ENCODE measurements at regions not wholly inside any gene's neighbourhood (a gene's known extent, or its start where the extent isn't known, plus 50 kb on each side); places are given as distances from the start of the nearest gene placed in this dataset.
"Not testable (repeated sequence)": the region's sequence is repeated elsewhere in the genome, so short reads cannot be mapped to it uniquely, and the experiment has no call there.

DNA sequence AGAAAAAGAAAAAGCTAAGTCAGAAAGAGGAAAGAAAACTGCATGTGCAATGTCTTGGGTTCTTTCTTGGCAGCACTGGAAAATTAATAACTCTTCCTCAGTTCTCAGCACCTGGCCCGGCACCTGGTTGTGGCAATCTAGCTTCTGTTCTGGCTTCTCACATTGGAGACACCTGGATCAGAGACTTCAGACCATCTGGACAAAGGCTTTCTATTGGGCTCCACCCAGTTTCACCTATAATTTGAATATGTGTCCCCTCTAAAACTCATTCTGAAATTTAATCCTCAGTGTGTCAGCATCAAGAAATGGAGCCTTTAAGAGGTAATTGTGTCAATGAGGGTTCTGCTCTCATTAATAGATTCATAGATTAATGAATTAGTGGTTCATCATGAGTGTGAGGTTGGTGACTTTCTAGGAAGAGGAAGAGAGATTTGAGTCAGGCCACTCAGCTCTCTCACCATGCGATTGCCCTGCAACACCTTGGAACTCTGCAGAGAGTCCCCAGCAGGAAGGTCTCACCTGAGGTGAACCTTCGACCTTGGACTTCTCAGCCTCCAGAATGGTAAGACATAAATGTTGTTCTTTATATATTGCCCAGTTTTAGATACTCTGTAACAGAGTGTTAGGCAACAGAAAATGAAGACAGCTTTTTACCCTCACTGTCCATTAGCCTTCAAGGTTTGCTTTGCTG lies 679.9 kb downstream of the NTRK3 start:
- no peak for DNase-seq

DNA sequence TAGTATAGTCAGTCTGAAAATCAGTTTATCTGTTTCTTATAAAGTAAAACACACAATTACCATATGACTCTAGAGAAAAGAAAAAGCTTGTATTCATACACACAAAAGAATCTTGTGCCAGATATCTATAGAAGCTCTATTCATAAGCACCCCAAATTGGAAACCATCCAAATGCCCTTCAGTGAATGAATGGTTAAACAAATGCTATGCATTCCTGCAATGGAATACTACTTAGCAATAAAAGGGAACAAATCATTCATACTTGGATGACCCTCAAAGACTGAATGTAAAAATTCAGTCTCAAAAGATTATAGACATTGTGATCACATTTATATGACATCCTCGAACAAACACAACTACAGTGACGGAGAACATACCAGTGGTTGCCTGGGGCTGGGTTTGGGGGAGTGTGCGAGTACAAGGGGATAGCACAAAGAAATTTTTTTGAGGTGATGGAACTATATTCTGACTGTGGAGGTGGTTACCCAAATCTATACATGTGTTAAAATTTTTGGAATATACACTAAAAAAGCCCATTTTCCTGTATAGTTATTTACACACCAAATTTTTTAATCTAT lies 680.6 kb downstream of the NTRK3 start:
- DNase-seq: no peak

DNA sequence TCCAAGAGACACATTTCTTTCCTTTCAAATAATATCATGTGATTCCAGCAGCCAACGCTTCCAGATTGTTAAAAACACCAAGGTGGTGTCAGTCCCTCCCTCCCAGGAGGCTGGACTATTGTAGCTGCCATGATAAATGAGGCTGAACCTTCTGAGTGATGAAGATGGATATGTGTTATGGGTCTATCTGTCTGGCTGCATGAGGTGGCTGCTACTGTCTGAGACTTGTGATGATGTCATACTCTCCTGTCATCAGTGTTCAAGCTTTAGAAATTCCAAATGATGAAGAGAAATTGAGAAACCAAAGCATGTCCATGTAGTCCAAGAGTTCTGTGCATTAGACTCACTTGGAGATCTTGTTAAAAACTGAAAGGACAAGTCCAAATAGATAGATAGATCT lies 683.0 kb downstream of the NTRK3 start:
- no peak for DNase-seq

DNA sequence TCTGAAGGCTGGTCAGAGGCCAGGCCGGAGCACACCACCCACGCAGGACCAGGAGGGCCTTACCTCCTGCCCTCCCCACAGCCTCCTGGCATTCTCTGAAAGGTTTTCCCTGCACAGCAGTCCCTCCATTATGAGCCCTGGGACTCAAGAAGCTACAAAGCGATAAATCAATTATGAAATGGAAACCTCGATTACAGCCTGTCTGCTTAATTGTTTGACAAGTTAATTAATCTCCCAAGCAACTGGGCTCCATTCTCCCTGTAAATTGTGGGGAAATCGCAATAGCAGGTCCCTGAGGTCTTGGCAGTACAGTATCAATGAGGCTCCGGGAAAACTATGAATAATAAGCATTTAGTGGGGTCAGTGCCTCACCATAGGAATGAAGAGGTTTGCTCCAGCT lies 683.5 kb downstream of the NTRK3 start:
- no peak for DNase-seq

DNA sequence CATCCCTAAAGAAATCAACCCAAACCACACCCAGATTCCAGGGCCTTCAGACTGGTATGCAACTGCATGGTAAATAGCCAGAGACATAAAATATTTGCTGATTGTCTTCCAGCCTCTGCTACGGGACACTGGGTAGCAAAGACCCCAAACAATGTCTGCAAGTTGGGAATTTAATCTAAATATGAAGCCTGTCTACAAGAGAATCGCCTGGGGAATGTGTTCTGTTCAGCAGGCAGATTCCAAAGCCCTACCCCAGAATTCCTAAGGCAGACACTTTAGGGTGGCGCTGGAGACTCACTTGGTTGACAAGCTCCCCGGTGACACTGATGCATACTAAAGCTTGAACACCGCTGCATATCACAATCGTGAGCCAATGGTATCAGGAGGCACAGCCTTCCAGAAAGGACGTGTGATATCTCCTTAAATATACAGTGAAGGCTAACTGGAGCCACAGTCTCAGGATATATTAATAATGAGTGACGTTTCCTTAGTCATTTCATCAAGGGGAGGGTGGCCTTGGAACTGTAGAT lies 684.1 kb downstream of the NTRK3 start:
- DNase-seq: no peak

DNA sequence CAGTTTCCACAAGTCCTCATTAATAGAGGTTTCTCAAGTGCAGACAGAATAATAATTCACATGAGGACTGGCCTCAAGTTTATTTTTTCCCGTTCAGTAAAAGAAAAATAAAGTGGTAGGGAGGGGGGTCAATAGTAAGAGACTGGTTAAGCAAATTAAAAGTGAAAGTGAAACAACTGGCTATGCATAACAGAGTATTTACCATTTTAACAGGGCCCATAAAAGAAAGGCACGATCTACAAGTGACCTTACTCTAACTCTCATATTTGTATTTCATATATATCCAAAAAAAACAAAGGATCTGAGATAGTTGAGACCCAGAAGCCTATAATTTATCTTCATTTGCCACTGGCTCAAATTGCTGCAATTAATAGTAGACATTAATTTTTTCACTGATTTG lies 686.3 kb downstream of the NTRK3 start:
- no peak for DNase-seq

DNA sequence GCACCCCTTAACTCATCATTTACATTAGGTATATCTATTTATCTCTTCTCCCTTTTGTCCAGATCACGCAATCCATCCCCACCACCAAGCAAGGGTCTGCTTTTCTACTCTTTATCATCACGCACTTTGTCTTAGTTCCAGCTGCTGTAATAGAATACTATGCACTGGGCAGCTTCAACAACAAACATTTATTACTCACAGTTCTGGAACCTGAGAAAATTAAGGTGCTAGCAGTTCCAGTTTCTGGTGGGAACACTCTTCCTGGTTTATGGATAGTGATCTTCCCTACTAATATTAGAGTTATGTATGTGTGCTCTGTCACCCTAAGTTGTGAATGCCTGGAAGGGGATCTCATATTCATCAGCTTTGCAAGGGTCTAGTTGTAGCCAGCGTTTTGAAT lies 687.0 kb downstream of the NTRK3 start:
- no peak for DNase-seq

DNA sequence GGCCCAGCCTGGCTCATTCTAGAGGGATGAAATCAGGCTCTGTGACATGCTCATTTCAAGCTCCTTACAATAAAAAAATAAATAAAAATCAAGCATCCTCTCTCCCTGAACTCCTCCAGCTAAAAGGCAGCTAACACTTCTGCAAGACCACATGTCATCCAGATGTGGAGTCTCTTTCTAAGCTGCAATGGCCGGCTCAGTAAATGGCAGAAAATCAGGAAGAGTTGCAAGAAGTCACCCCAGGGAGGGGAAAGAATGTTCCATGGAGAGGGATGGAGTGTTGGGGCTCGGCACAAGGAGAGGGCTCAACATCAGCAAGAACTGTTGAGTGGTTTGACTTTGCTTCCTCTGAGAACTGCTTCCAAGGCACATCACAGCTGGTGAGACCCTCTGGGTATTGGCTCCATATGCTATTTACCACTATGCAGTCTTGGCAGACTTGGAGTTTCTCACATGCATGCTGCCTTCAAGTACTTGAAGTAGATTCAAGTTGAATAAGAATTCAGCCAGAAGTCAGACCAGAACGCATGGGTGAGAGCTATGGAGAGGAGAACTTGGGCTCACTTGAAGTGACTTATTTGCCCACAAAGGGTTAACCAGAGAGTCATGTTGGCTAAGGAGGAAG lies 689.0 kb downstream of the NTRK3 start:
- DNase-seq: no peak

DNA sequence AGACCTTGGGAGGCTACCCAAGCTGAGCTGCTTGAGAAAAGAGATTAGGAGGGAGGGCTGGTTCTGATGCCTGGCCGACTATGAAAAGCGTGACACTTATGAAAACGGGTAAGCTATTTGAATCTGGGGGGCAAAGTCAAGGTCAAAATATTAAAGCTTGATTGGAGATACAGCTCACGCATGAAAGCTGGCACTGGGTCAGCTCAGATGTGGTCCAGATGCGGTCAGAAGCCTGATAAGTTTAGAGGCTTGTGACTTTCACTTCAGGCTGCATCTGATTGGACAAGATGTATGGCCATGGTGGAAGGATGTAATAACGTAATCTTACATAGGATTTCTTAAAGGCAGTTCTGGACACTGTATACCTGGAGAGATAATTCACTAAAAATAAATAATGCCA lies 690.3 kb downstream of the NTRK3 start:
- no peak for DNase-seq

DNA sequence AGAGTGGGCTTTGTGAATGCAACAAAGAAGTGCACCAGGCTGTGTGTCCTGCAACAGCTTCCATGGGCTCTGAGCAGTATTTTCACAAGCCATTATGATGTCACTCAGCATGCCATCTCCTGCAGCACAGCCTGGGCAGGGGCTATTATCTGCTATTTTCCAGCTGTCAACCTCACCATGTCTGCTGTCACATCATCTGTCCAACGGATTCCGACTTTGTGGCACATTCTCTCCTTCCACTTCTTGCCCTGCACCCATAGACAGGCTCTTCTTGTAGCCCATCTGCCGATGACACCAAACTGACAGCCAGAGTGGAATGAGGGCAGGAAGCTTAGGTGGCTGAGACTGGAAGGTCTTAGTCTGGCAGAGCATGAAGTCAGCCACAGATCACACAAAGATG lies 691.9 kb downstream of the NTRK3 start:
- DNase-seq: no peak

DNA sequence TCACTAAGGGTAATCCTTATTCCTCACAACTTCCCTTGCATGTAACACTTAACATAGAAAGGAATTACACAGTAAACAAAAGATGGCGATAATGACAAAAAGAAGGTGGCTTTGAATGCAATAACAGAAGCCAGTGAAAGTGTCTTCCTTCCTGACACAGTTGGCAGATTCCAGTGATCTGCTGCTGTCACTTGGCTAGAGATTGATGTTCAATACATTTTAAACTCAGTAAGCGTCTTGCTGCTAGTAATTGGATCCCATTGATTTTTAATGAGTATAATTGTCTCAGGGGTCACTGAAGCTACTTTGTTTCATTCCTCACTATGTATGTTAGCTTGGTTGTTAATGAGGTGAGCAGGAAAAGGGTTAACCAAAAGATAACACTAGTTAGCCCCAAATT lies 692.7 kb downstream of the NTRK3 start:
- no peak for DNase-seq

DNA sequence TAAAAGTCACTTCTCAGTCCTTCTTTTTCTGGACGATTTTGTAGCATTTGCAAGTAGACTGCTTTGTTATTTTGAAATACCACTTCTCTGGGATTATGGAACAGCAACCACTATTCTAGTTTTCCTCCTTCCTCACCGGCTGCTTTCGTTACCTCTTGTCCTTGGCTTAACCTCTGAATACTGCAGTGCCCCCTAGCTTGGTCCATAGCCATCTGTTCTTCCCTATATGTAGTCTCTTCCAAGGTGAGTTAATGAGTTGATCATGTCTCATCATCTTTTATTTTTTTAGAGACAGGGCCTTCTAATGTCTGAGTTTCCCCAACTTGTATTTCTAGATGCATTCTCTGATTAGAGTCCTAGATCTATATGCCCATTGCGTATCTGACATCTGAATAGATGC lies 694.3 kb downstream of the NTRK3 start:
- no peak for DNase-seq

DNA sequence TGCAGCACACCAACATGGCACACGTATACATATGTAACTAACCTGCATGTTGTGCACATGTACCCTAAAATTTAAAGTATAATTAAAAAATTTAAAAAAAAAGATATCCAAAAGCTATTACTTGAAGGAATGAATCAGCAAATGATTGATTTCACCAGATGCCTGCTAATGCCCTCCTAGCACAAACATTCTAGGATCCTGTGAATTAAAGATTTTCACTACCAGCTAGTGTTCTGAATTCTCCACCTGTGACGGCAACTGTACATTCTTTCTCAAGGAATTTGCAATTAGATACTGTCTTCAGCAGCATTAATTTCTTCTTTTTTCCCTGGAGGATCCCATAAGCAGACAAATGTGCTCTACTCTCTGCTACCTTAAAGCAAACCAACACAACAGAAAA lies 694.9 kb downstream of the NTRK3 start:
- DNase-seq: no peak

DNA sequence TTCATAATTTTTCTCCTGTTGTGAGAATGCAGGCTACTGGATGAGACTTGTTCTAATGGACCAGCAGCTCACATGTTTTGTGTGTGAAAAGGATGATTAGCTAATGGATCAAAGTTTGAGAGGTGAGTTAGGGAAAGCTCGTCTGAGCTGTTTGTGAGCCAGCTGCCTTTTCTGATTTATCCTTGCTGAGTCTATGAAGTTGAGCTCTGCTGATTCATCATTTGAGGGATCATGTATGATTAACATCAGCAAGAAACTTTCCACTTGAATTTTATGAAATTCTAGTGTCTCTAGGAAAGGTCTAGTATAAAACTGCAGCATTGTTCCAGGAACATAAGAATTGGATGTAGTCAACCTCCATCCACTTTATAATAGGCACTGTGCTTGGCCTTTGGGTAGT lies 698.7 kb downstream of the NTRK3 start:
- no peak for DNase-seq

DNA sequence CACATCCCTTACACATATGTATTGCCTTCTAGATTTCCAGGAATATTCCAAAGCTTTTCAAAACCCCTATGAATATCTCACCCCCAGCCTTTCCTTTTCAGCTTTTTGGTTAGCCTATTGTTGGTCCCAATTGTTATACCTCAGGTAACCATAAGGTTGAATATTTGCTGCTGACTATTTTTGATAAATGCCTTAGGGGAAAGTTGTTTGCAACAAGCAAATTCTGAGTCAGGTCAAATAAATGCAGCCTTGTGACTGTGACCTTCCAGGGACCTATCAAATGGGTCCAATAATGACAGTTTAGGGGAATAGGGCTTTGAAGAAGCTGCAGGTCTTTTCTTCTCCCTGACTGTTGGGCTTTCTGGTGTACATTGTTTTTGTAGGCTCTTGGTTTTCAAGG lies 699.7 kb downstream of the NTRK3 start:
- no peak for DNase-seq

DNA sequence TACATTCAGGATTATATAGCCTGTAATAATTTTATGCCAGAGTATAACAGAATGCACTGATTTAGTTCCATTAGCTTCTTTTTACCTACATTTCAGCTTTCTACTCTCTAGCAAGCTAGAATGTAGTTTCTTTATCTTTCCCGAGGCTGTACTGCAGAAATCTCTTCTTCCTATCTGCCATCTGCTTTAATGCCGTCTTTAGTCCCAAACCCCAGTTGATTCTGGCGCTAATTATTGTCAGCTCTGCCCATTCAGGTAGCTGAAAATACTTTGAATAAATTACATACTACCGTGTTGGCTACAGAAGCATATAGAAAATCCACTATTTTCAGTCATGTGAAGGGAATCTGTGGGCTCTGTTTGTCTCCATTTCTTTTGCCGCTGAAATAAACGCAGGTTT lies 706.7 kb downstream of the NTRK3 start:
- DNase-seq: no peak

DNA sequence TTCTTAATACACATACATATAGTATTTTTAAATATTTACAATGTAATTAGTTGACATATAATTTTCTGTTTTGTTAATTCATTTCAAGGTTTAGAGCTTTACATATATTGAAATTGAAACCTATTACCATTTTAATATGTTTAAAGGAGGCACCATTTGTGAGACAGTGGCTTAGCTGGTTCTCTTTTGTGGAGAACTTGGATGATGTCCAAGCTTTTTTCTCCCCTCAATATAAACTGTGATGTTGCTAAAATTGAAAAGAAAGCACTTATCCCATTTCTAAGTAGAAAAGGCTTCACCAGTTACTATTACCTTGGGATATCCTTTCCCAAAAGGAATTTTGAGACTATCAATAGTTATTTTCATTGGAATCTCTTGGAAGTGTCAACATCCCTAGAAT lies 707.2 kb downstream of the NTRK3 start:
- no peak for DNase-seq

DNA sequence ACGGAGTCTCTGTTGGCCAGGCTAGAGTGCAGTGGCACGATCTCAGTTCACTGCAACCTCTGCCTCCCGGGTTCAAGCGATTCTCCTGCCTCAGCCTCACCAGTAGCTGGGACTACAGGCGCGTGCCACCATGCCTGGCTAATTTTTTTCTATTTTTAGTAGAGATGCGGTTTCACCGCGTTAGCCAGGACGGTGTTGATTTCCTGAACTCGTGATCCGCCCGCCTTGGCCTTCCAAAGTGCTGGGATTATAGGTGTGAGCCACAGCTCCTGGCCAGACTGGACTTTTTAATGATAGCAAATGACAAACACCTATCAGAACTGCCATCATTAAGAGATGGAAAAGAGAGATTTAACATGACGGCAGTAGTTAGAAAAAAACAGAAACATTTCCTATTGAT lies 707.9 kb downstream of the NTRK3 start:
- DNase-seq: not testable (repeated sequence)

DNA sequence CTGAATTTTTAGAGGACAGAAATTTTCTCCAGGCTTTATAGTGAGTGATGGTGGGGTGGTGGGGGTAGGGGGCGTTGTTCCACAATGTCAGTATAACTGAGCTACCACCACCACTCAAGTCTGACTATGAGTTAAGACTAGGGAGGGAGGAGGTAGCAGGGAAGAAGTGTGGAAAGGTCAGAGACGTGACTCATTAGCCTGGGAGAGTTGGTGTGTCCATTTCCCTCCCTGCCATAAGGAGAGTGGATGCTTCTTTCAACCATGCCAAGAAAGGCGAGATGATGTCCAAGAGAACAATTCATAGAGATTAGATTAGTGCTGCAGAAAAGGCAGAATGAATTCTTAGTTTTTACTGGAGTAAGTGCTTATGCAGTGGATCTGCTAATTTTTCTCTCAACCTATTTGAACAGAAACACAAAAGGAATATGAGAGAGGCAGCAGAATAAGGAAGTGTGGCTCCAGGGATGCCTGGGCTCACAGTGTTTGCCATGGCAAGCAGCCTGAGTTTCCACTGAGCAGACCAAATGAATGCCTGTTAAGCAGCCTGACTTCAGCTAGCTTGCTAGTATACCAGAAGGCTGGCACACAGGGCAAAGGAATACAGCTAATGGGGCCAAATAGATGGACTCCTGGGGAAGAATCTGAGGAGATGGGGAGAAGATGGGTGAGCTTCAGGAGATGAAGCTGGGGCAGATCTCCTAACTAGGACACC lies 708.9 kb downstream of the NTRK3 start:
- no peak for DNase-seq

DNA sequence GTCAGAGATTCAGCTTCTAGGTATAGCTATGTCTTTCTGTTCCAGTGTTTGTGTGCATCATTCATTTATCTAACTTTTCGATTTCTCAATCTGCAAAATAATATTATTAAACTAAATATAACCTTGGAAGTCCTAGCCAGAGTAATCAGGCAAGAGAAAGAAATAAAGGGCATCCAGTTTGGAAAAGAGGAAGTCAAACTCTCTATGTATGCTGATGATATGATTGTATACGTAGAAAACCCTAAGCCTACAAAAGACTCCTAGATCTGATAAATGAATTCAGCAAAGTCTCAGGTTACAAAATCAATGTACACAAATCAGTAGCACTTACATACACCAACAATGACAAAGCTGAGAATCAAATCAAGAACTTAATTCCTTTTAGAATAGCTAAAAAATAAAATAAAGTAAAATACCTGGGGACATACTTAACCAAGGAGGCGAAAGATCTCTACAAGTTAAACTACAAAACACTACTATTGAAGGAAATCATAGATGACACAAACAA lies 718.2 kb downstream of the NTRK3 start:
- no peak for DNase-seq

DNA sequence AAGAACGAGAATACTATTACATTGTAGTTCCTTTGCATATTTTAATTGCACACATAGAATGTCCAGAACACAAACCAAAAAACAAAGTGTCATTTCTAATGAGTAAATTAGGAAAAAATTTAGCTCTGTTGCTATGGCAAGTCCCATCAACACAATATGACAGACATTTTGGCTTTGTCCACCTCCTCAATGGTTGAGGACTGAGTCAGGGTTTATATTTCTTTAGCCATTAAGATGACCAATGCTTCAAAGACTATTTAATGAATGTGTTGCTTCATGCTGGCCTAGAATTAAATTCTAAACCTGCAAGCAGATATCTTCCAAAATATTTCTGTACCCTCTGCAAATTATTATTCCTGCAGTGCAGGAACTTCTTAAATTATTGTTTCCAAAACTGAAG lies 719.2 kb downstream of the NTRK3 start:
- no peak for DNase-seq

DNA sequence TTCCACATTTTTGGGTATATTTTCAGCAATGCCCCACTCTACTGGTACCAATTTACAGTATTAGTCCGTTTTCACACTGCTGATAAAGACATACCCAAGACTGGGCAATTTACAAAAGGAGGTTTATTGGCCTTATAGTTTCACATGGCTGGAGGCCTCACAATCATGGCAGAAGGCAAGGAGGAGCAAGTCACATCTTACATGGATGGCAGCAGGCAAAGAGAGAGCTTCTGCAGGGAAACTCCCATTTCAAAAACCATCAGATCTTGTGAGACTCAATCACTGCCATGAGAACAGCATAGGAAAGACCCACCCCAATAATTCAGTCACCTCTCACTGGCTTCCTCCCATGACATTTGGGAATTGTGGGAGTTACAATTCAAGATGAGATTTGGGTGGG lies 722.9 kb downstream of the NTRK3 start:
- DNase-seq: not testable (repeated sequence)

DNA sequence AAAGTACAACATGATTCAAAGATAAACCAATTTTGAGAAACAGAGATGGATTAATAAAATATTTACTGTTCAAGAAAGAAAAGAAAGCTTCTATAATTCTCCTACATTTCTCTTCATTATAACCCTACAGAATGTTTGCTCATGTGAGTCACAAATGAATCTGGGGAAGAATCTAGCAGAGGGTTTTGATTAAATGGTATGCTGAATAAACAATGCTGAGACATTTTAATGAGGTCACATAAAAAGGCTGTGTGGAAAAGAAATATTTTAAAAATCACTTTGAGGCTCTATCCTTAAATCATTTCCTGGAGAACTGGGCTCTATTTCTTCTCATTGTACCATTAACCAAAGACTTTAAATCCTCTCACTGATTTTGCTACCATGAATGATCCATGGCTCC lies 727.7 kb downstream of the NTRK3 start:
- no peak for DNase-seq

DNA sequence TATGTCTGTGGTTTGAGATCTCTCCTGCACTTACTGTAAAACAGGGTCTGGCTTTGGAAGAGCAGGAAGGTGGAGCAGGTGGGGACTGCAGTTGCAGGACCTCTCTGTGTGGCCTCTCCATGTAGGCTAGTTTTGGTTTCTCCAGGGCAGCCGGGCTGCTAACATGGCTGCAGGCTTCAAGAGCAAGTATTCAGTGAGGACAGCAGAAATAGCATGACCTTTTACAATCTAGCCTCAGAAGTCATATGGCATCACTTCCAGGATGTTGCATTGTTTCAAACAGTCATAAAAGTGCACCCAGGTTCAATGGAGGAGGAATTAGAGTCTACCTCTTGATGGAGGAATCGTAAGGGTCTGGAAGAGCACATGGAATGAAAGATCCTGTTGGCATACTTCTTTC lies 728.7 kb downstream of the NTRK3 start:
- no peak for DNase-seq

Data from T1000 (cell line).